ENCODE measurements at regions not wholly inside any gene's neighbourhood (a gene's known extent, or its start where the extent isn't known, plus 50 kb on each side); places are given as distances from the start of the nearest gene placed in this dataset.
A peak's percentile ranks its signal among the peaks of the same experiment; 100 is the strongest.
"Not testable (repeated sequence)": the region's sequence is repeated elsewhere in the genome, so short reads cannot be mapped to it uniquely, and the experiment has no call there.

- DNase-seq = not testable (repeated sequence)
Measured at GRCh38 chr7:96829121-96829520, 119.5 kb upstream of the SEM1 start.

- DNase-seq = no peak
Measured at GRCh38 chr7:96831446-96831845, 121.8 kb upstream of the SEM1 start.

- no peak for DNase-seq
Measured at GRCh38 chr7:96832092-96832662, 122.5 kb upstream of the SEM1 start.

- peak; percentile 8 for DNase-seq
Measured at GRCh38 chr7:96833676-96834453, 124.2 kb upstream of the SEM1 start.

DNA sequence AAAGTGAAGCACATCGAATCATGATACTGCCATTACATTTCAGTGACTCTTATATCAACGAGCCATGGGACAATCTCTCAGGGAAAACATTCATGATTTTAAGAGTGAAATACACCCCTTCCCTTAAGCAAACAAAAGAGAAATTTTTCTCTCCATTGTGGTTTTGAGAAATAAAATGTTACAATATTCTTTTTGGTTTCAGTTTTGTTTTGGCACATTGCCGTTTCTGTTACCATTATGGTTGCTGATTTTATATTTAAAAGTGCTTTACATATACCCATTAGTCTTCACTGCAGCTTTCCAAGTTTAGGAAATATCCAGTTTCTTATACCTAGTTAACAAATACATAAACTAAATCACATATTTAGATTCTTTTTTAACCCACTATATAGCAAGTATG, 126.8 kb upstream of the SEM1 start:
- DNase-seq = no peak

GRCh38 chr7:96837593-96837992, 127.9 kb upstream of the SEM1 start:
- no peak for DNase-seq

DNA sequence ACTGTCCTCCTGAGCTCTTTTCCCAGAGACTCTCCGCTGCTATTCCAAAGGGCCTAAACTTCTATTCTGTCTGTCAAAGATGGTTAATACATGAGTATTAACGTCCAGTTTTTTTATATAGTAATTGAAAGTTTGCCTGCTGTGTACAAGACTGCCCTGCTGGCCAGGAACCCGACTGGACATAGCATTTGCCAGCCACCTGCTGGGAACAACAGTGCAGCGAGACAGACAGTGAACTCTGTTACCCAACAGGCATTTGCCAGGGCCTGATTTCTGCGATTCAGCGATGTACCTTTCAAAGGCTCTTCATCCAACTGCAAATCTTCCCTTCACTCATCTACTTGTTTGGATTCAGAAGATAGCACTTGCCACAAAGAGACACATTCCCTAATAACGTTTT, 128.8 kb upstream of the SEM1 start:
- DNase-seq = no peak

- no peak for DNase-seq
Measured at GRCh38 chr7:96855139-96855538, 145.5 kb upstream of the SEM1 start.

DNA sequence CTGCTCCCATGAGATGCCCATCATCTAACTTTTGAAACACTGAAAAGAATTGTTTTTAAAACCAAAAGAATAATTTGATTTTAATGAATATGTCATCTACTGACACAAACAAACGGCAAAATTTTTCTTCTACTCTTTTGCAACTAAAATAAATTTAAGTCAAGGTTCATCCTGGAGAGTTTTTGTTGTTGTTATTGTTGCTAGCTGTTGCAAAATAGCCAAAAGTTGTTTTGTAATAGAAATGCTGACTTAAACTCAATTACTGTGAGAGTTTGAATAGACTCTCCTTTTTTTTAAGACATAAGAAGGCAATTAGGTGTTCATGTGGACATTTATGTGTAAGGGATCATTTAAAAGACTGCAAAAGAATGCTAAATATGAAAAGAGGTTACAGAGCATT, 146.0 kb upstream of the SEM1 start:
- DNase-seq = no peak

DNA sequence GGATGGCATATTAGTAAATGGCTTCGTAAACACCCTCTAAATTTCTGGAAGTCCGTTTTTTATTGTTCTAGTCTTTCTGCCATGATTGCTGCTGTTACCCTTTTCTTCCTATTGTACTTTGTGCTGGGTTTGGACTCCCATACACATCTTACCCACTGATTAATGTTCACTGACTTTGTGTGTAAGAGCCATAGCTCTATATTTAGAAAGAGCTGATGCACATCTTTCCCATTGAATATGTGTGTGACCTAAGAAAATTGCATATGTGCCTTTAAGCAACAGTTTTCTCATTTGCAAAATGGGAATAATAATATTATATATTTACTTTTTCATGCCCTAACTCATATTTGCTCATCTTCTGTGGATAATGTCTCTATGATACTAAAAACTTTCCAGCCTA, 135.8 kb upstream of the DLX6 start:
- DNase-seq = no peak

DNA sequence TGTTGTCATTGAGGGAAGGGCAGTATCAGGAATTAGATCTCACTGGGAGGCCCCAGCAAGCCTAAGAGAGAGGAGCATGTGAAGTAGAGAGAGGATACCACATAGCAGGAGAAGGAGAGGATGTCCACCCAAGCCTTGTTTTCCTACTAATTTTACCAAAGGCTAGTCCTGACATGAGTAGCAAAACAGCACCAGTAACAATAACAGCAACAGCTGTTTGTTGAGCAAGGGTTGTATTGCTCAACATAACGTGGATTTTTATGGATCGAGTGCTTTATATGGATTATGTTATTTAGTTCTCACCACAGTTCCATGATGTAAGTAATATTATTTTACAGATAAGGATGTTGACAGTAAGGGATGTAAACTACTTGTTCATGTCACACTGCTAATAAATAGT, 135.2 kb upstream of the DLX6 start:
- no peak for DNase-seq

DNA sequence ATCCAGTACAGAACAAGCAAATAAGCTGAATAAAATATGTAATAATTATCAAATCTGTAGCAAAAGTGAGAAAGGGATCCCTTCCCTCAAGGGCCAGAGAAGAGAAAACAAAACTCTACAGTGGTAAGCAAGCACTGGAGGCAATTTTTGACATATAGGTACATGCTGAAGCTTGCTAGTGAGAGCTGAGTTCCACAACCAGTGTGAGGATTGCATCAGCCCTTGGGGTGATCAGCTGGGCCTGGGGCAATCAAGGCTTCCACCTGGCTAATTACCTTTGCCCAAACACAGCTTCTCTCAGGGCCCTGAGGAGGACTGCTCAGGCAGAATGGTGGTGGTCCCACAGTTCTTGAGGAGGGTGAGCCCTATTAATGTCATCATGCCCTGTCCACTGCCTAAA, 134.4 kb upstream of the DLX6 start:
- DNase-seq = no peak

GRCh38 chr7:96887426-96887825, 117.9 kb upstream of the DLX6 start:
- no peak for DNase-seq

- DNase-seq = no peak
Measured at GRCh38 chr7:96899108-96899507, 106.2 kb upstream of the DLX6 start.

DNA sequence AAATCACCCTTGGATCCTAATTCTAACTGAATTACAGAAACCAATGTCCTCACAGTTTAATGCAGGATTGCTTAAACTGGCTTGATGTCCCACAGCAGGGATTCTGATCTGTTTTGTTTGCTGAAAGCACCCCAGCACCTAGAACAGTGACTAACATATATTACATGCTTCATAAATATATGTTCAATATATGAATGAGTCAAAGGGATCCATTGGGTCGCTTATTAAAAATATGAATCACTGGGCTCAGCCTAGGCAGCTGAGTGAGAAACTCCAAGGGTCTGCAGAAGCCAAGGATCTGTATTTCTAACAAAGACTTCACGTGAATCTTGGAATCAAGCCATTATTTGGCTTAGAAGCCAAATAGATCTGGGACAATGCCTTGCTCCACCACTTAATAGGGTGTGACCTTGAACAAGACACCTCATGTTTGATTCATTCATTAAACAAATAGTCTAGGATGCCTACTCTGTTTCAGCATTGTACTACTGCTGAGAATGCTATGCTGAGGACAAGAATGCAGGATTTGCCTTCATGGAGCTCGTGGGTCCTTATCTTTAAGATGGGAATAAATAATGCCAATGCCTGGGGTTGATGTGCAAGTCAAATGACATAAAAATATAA, 103.4 kb upstream of the DLX6 start:
- DNase-seq = no peak

- no peak for DNase-seq
Measured at GRCh38 chr7:96903906-96904305, 101.4 kb upstream of the DLX6 start.

DNA sequence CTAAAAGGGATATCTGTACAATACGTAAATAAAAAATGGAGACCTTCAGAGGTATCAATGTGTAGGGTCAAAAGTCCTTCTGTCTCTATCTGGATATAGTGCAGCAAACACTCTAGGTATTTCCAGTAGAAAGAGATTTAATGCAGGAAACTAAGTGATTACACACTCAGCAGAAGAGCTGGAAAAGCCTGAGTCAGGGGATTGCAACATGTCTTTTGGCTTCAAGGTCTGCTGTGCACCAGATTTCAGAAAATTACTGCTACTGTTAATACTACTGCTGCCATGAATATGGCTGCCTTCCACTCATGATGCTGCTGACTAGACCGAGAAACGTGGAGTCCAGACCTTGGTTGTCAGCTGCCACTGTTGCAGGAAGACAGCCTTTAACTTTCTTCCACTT, 94.9 kb upstream of the DLX6 start:
- DNase-seq = no peak

GRCh38 chr7:96915029-96915428, 90.3 kb upstream of the DLX6 start:
- DNase-seq = no peak

GRCh38 chr7:96920064-96920463, 85.3 kb upstream of the DLX6 start:
- DNase-seq = no peak

DNA sequence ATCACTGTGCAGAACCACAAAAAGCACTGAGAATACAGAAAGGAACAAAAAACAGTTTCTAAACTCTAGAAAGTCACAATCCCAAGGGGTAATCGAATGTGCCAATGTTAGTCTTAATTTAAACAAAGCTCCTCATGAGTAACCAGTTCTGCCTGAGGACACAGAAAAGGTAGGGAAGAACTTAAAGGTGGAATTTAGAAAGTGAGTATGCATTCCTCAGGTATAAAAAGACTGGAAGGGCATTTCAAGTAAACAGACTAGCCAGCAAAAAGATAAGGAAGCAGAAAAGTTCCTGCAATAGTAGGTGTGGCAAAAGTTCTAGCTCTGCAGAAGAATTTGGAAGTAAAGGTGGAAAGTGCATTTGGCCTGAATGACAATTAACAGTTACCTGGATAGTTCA, 84.6 kb upstream of the DLX6 start:
- DNase-seq = no peak

- DNase-seq = no peak
Measured at GRCh38 chr7:96921231-96921630, 84.1 kb upstream of the DLX6 start.

GRCh38 chr7:96921771-96922170, 83.6 kb upstream of the DLX6 start:
- DNase-seq = no peak

- DNase-seq = not testable (repeated sequence)
Measured at GRCh38 chr7:96923345-96923744, 82.0 kb upstream of the DLX6 start.

GRCh38 chr7:96927131-96927530, 78.2 kb upstream of the DLX6 start:
- no peak for DNase-seq

Data from fibroblast of skin of abdomen (primary cell).